Fibroblast of lung (primary cell): ENCODE measurements at regions not wholly inside any gene's neighbourhood (a gene's known extent, or its start where the extent isn't known, plus 50 kb on each side); places are given as distances from the start of the nearest gene placed in this dataset.

ENCODE experiments used
- DNase-seq, 2 donors: peaks; one replicate each; pipeline versions ENCODE4 v3.0.0 to v3.0.0-alpha.2; 2010; ENCODE audit warnings: low read depth in 2 of 2
- H2AFZ ChIP-seq: 2 replicates; pipeline ENCODE4 v1.5.1; 2012; ENCODE audit warnings: low read length, control low read depth, inconsistent platforms
- H3K27ac ChIP-seq: 2 replicates; pipeline ENCODE4 v1.5.1; 2011; ENCODE audit warnings: low read length, control low read depth; ENCODE audit not compliant: insufficient read depth
- H3K27me3 ChIP-seq: 2 replicates; pipeline ENCODE4 v1.5.1; 2011; ENCODE audit warnings: mild to moderate bottlenecking, low read length; ENCODE audit not compliant: control insufficient read depth, insufficient read depth
- H3K36me3 ChIP-seq: 2 replicates; pipeline ENCODE4 v1.5.1; 2011; ENCODE audit warnings: low read length; ENCODE audit not compliant: control insufficient read depth, insufficient read depth
- H3K4me1 ChIP-seq: 2 replicates; pipeline ENCODE4 v1.5.1; 2011; ENCODE audit warnings: low read length; ENCODE audit not compliant: control insufficient read depth, insufficient read depth; ENCODE audit errors: extremely low read depth
- H3K4me2 ChIP-seq: 2 replicates; pipeline ENCODE4 v1.5.1; 2011; ENCODE audit warnings: low read length, control low read depth; ENCODE audit not compliant: insufficient read depth; ENCODE audit errors: extremely low read depth
- H3K4me3 ChIP-seq, 4 experiments: fragments of 200-600 bp in 1 of 4; sonication (generic) in 1 of 4; replicated peaks in 1 of 4; 2 replicates each; pipeline ENCODE4 v1.5.1; 2011 to 2016; ENCODE audit warnings: low read length in 4 of 4, low read depth in 3 of 4, mild to moderate bottlenecking in 3 of 4, control low read depth in 2 of 4, inconsistent platforms in 1 of 4, mixed read lengths in 1 of 4; ENCODE audit not compliant: insufficient read depth in 1 of 4; ENCODE audit errors: control extremely low read depth in 1 of 4
- H3K79me2 ChIP-seq: 2 replicates; pipeline ENCODE4 v1.5.1; 2012; ENCODE audit warnings: mild to moderate bottlenecking, low read length, inconsistent platforms; ENCODE audit not compliant: control insufficient read depth, insufficient read depth
- H3K9ac ChIP-seq: 2 replicates; pipeline ENCODE4 v1.5.1; 2011; ENCODE audit warnings: mild to moderate bottlenecking, low read length, control low read depth; ENCODE audit not compliant: insufficient read depth
- H3K9me3 ChIP-seq: 2 replicates; pipeline ENCODE4 v1.5.1; 2012; ENCODE audit warnings: low read depth, low read length; ENCODE audit not compliant: control insufficient read depth, insufficient read depth
- H4K20me1 ChIP-seq: 2 replicates; pipeline ENCODE4 v1.5.1; 2011; ENCODE audit warnings: low read length; ENCODE audit not compliant: control insufficient read depth, insufficient read depth; ENCODE audit errors: extremely low read depth
- EZH2 ChIP-seq: IDR thresholded peaks from 2 replicates; pipeline ENCODE4 v1.5.1; 2012; ENCODE audit warnings: low read length, control low read depth, mild to moderate bottlenecking; ENCODE audit errors: missing control alignments
- TF ChIP-seq, protein P1 (sequence below), 2 donors: IDR thresholded peaks in 1 of 2; conservative IDR thresholded peaks in 1 of 2; 1 replicate in 1 of 2; 2 replicates in 1 of 2; pipeline ENCODE4 v1.5.1; 2011 to 2012; ENCODE audit warnings: low read length in 2 of 2, control low read depth in 1 of 2, inconsistent platforms in 1 of 2, low read depth in 1 of 2, mild to moderate bottlenecking in 1 of 2

DNA sequence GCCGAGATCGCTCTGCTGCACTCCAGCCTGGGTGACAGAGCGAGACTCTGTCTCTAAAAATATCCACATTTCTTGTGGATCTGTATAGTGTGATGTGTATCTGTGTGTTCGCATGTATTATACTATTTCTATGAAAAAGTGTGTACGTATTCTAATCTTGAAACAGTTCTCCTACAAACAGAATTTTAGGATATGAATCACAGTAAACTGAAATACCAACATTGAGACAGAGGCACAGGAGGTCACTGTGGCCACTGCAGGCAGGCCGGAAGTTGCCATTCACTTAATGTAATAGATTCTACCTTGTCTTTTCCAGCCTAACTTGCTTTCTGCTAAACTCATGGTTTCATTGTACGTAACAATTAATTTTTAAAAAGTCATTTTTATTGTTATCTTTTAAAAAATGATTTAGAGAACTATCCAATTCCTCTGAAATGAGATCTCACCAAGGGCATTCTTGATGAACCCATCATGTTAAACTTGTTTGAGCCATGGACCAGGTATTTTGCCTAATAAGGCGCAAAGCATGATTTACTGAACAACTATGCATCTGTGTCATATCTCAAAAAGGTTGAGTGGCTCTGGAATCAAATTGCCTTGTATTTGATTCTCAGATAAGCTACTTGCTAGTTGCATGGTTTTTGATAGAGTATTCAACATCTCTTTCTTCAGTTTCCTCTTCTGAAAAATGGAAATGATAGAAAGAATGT, 154.9 kb upstream of the GYPA start:
- no peaks in the 10 kb centered on the region for H3K36me3 ChIP-seq
- no peaks in the 10 kb centered on the region for H4K20me1 ChIP-seq
- no peaks in the 10 kb centered on the region for H3K27me3 ChIP-seq
- H3K9ac ChIP-seq = no peak overlapping the region
- TF ChIP-seq, protein P1, sequence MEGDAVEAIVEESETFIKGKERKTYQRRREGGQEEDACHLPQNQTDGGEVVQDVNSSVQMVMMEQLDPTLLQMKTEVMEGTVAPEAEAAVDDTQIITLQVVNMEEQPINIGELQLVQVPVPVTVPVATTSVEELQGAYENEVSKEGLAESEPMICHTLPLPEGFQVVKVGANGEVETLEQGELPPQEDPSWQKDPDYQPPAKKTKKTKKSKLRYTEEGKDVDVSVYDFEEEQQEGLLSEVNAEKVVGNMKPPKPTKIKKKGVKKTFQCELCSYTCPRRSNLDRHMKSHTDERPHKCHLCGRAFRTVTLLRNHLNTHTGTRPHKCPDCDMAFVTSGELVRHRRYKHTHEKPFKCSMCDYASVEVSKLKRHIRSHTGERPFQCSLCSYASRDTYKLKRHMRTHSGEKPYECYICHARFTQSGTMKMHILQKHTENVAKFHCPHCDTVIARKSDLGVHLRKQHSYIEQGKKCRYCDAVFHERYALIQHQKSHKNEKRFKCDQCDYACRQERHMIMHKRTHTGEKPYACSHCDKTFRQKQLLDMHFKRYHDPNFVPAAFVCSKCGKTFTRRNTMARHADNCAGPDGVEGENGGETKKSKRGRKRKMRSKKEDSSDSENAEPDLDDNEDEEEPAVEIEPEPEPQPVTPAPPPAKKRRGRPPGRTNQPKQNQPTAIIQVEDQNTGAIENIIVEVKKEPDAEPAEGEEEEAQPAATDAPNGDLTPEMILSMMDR (conservative IDR thresholded peaks at IDR 0.05 in 1 of 2, IDR thresholded peaks at IDR 0.05 in 1 of 2; ENCODE audit: low read depth in 1 of 2, low read length in 2 of 2) = no peak
- no peak for TF ChIP-seq EZH2
- H2AFZ ChIP-seq = no peak overlapping the region
- H3K4me2 ChIP-seq = no peak overlapping the region
- H3K4me3 ChIP-seq = no peak overlapping the region
- H3K27ac ChIP-seq = no peak overlapping the region
- no peaks in the 10 kb centered on the region for H3K79me2 ChIP-seq
- no peaks in the 10 kb centered on the region for H3K4me1 ChIP-seq
- DNase-seq = peak in 1 of 2 donors; percentile 78
- no peaks in the 10 kb centered on the region for H3K9me3 ChIP-seq

DNA sequence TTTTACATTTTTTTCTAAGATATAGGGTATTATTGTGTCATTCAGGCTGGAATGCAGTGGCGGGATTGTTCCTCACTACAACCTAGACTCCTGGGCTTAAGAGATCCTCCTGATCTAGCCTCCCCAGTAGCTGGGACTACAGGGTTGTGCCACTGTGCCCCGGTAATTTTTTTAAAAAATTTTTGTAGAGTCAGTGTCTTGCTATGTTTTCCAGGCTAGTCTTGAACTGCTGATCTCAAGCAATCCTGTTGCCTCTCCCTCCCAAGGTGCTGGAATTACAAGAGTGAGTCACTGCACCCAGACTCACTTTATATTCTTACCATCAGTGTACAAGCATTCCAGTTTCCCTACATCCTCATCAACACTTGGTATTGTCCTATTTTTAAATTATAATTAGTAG, 156.4 kb upstream of the GYPA start:
- H2AFZ ChIP-seq = no peak overlapping the region
- H3K9me3 ChIP-seq = no peaks in the 10 kb centered on the region
- no peak overlapping the region for H3K4me3 ChIP-seq
- no peaks in the 10 kb centered on the region for H3K36me3 ChIP-seq
- H3K9ac ChIP-seq = no peak overlapping the region
- no peak overlapping the region for H3K27ac ChIP-seq
- no peaks in the 10 kb centered on the region for H4K20me1 ChIP-seq
- H3K4me2 ChIP-seq = no peak overlapping the region
- H3K79me2 ChIP-seq = no peaks in the 10 kb centered on the region
- no peaks in the 10 kb centered on the region for H3K4me1 ChIP-seq
- no peak for DNase-seq
- TF ChIP-seq EZH2 = no peak
- TF ChIP-seq, protein P1 (conservative IDR thresholded peaks at IDR 0.05 in 1 of 2, IDR thresholded peaks at IDR 0.05 in 1 of 2; ENCODE audit: low read depth in 1 of 2, low read length in 2 of 2) = no peak
- H3K27me3 ChIP-seq = no peaks in the 10 kb centered on the region

DNA sequence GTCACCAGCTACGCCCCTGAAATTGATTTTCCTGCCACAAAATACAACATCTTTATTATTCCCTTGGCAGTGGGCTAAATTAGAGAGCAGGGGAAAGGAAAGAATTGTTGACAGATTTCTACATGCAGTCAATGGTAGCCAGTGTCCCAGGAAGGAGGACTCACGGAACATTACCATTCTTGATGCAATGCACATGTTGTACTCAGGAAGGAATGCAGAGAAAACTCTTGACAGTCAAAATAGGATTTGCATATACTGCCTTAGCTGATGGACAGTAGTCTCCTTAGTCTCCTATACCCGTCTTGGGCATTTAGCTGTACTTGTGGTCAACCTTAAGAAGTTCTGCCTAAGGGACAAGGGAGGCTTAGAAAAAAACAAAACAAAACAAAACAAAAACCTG, 158.0 kb upstream of the GYPA start:
- Histone ChIP-seq H3K79me2 (no peaks in the 10 kb centered on the region), H3K4me3 (no peak overlapping the region), H2AFZ (no peak overlapping the region), H3K4me2 (no peak overlapping the region), H4K20me1 (no peaks in the 10 kb centered on the region), H3K9ac (no peak overlapping the region), H3K4me1 (no peaks in the 10 kb centered on the region), H3K9me3 (no peaks in the 10 kb centered on the region), H3K36me3 (no peaks in the 10 kb centered on the region), H3K27me3 (no peaks in the 10 kb centered on the region), H3K27ac (no peak overlapping the region)
- DNase-seq = no peak
- no peak for TF ChIP-seq EZH2
- TF ChIP-seq, protein P1 (conservative IDR thresholded peaks at IDR 0.05 in 1 of 2, IDR thresholded peaks at IDR 0.05 in 1 of 2; ENCODE audit: low read depth in 1 of 2, low read length in 2 of 2) = no peak
